CD4-positive, alpha-beta T cell (primary cell): ENCODE measurements at regions not wholly inside any gene's neighbourhood (a gene's known extent, or its start where the extent isn't known, plus 50 kb on each side); places are given as distances from the start of the nearest gene placed in this dataset.

Source experiments
- ATAC-seq: fragments of 200-7000 bp; cut with Tn5 transposase; one replicate; pipeline ENCODE4 v1.10.0; 2022; ENCODE audit warnings: mild to moderate bottlenecking; ENCODE audit not compliant: poor library complexity
- CTCF ChIA-PET: fragments of 350-600 bp; sonication (Branson Sonifier 250); formaldehyde crosslinking; loops from one replicate; lab custom pipeline; 2021; ENCODE audit warnings: antibody characterized with exemption, inconsistent platforms; lab: Charles Lee
- POLR2A ChIA-PET: fragments of 350-600 bp; sonication (Branson Sonifier 250); formaldehyde crosslinking; loops from one replicate; lab custom pipeline; 2021; ENCODE audit warnings: antibody characterized with exemption, inconsistent platforms; lab: Charles Lee
- DNase-seq, 14 experiments: peaks; one replicate each; pipeline ENCODE4 v3.0.0-alpha.2; 2013 to 2020; ENCODE audit warnings: mixed read lengths in 2 of 14
- H3K27ac ChIP-seq, 2 donors: one replicate each; pipeline versions ENCODE4 v1.5.1 to v1.7.0; 2013; ENCODE audit warnings: low read length in 2 of 2, low read depth in 1 of 2, mild to moderate bottlenecking in 1 of 2
- H3K27me3 ChIP-seq, 2 experiments: 1 replicate in 1 of 2; 2 replicates in 1 of 2; pipeline versions ENCODE4 v1.6.1 to v1.7.0; 2013; ENCODE audit warnings: low read length in 2 of 2, control low read depth in 1 of 2, mild to moderate bottlenecking in 1 of 2, moderate library complexity in 1 of 2; ENCODE audit not compliant: insufficient read depth in 2 of 2, control insufficient read depth in 1 of 2
- H3K36me3 ChIP-seq: one replicate; pipeline ENCODE4 v1.6.1; 2013; ENCODE audit warnings: low read length, control low read depth; ENCODE audit not compliant: insufficient read depth
- H3K4me1 ChIP-seq: one replicate; pipeline ENCODE4 v1.6.1; 2013; ENCODE audit warnings: low read length, control low read depth; ENCODE audit not compliant: insufficient read depth
- H3K4me3 ChIP-seq: one replicate; pipeline ENCODE4 v1.5.1; 2013; ENCODE audit warnings: mild to moderate bottlenecking, low read length, moderate library complexity
- H3K9me3 ChIP-seq, 2 experiments: 1 replicate in 1 of 2; 2 replicates in 1 of 2; pipeline versions ENCODE4 v1.6.1 to v1.7.0; 2013; ENCODE audit warnings: low read length in 2 of 2, mild to moderate bottlenecking in 2 of 2, control low read depth in 1 of 2, moderate library complexity in 1 of 2; ENCODE audit not compliant: control insufficient read depth in 1 of 2, insufficient read depth in 1 of 2
- H3K27ac Mint-ChIP-seq: one replicate; pipeline ENCODE4 v1.8.0; 2020; ENCODE audit warnings: mixed read lengths
- H3K27me3 Mint-ChIP-seq: one replicate; pipeline ENCODE4 v1.8.0; 2021; ENCODE audit warnings: mixed read lengths
- H3K36me3 Mint-ChIP-seq: one replicate; pipeline ENCODE4 v1.8.0; 2021; ENCODE audit warnings: low read depth, mixed read lengths
- H3K4me1 Mint-ChIP-seq: one replicate; pipeline ENCODE4 v1.8.0; 2021; ENCODE audit warnings: low read depth, mixed read lengths
- H3K4me3 Mint-ChIP-seq: one replicate; pipeline ENCODE4 v1.8.0; 2020; ENCODE audit warnings: mild to moderate bottlenecking, mixed read lengths
- H3K9me3 Mint-ChIP-seq: one replicate; pipeline ENCODE4 v1.8.0; 2020; ENCODE audit warnings: mixed read lengths
- CTCF ChIP-seq: fragments of 200-600 bp; IDR thresholded peaks from one replicate; pipeline ENCODE4 v1.8.0; 2022; ENCODE audit warnings: antibody characterized with exemption, mild to moderate bottlenecking
- intact Hi-C, 2 experiments: fragments of 100-400 bp; cut with DNase I in 1 of 2; cut with micrococcal nuclease in 1 of 2; formaldehyde crosslinking; loops; one replicate each; pipeline versions ENCODE4 v1.15.1 to v1.9.0; 2023 to 2025; cut with DNase I, micrococcal nuclease

DNA sequence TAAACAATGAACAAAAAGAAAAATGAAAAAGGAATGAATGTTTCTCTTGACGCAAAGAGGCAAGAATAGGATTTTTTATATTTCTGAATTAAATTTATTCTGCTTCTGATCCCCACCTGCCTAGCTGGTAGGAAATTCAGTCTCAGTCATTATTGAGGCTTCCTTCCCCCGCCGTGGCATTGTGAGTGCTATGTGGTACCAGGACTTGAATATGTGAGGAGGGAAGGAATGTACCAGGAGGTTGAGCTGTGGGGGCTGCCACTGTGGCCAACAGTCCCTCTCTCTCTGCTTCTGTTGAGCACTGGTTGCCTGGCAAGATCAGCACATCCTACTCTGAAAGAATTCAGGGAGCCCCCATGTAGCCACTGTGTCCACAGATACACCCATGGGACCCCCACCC is 368.1 kb upstream of the JARID2 start:
- ATAC-seq (no peak), DNase-seq (no peak)
- no peaks in the 10 kb centered on the region for H3K27me3 ChIP-seq
- H3K27ac ChIP-seq: no peak overlapping the region
- H3K9me3 ChIP-seq: no peaks in the 10 kb centered on the region
- no peaks in the 10 kb centered on the region for H3K36me3 ChIP-seq
- peaks cover 14% of the 10 kb centered on the region for H3K4me1 ChIP-seq
- intact Hi-C loops: no loop called here
- peaks cover 43% of the 10 kb centered on the region for H3K4me1 Mint-ChIP-seq
- H3K9me3 Mint-ChIP-seq: no peaks in the 10 kb centered on the region
- no peaks in the 10 kb centered on the region for H3K27me3 Mint-ChIP-seq
- ChIA-PET POLR2A (no interaction called here), CTCF (no interaction called here)
- H3K36me3 Mint-ChIP-seq: no peaks in the 10 kb centered on the region
- TF ChIP-seq CTCF: no peak
- H3K4me3 Mint-ChIP-seq: no peak overlapping the region
- peak overlapping the region; percentile 72 for H3K27ac Mint-ChIP-seq
- H3K4me3 ChIP-seq: no peak overlapping the region

DNA sequence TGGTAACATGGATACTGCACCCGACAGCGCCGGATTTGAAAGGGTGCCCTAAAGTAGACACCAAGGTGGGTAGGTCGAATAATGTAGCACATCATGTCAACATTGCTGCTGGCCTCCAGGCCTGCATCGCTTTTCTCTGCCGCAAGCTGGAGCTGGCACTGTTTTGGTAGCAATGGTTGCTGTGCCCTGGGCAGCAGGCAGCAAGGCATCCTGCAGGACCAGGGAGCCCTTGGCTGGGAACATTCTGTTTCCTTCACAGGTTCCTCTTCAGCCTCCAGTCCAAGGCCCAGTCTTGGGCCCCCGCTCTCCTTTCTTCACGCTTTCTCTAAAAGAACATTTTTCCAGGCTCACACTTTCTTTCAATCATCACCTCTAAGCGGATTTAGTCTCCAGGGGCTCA is 365.8 kb upstream of the JARID2 start:
- intact Hi-C loops: no loop called here

GRCh38 chr6:14880677-14881076 is 365.2 kb upstream of the JARID2 start:
- H3K9me3 Mint-ChIP-seq: no peaks in the 10 kb centered on the region
- Histone ChIP-seq H3K4me1 (peaks cover 14% of the 10 kb centered on the region), H3K27ac (no peak overlapping the region), H3K9me3 (no peaks in the 10 kb centered on the region), H3K27me3 (no peaks in the 10 kb centered on the region), H3K4me3 (no peak overlapping the region), H3K36me3 (no peaks in the 10 kb centered on the region)
- intact Hi-C loops: no loop called here
- peaks cover 27% of the 10 kb centered on the region for H3K4me1 Mint-ChIP-seq
- DNase-seq (no peak), ATAC-seq (no peak)
- H3K36me3 Mint-ChIP-seq: no peaks in the 10 kb centered on the region
- ChIA-PET POLR2A (interaction anchor here (0.6 kb wide), 1 partner anchor 163 kb away, joined by 5 read pairs; no protein-coding TSS in a partner anchor), CTCF (no interaction called here)
- H3K27ac Mint-ChIP-seq: no peak overlapping the region
- no peak for TF ChIP-seq CTCF
- no peak overlapping the region for H3K4me3 Mint-ChIP-seq
- H3K27me3 Mint-ChIP-seq: no peaks in the 10 kb centered on the region

More for the DNA sequence above, 365.8 kb upstream of the JARID2 start:
- CTCF ChIA-PET: no interaction called here
- no peak overlapping the region for H3K27ac Mint-ChIP-seq
- Histone ChIP-seq H3K4me3 (no peak overlapping the region), H3K36me3 (no peaks in the 10 kb centered on the region), H3K27me3 (no peaks in the 10 kb centered on the region), H3K4me1 (peaks cover 14% of the 10 kb centered on the region), H3K27ac (no peak overlapping the region), H3K9me3 (no peaks in the 10 kb centered on the region)
- ATAC-seq (no peak), DNase-seq (no peak)
- no peaks in the 10 kb centered on the region for H3K27me3 Mint-ChIP-seq
- H3K36me3 Mint-ChIP-seq: no peaks in the 10 kb centered on the region
- TF ChIP-seq CTCF: no peak
- H3K9me3 Mint-ChIP-seq: no peaks in the 10 kb centered on the region
- POLR2A ChIA-PET: no interaction called here
- peaks cover 31% of the 10 kb centered on the region for H3K4me1 Mint-ChIP-seq
- no peak overlapping the region for H3K4me3 Mint-ChIP-seq
